GM23338 (cell line): ENCODE measurements at regions not wholly inside any gene's neighbourhood (a gene's known extent, or its start where the extent isn't known, plus 50 kb on each side); places are given as distances from the start of the nearest gene placed in this dataset.
A peak's percentile ranks its signal among the peaks of the same experiment; 100 is the strongest.

ENCODE experiments used
- ATAC-seq: fragments of 200-7000 bp; cut with Tn5 transposase; 3 replicates; pipeline ENCODE4 v1.9.1; 2020
- DNase-seq: peaks from one replicate; pipeline ENCODE4 v3.0.0-alpha.2; 2015; ENCODE audit warnings: low spot score
- H2AFZ ChIP-seq: fragments of 200-600 bp; sonication (generic); 2 replicates; pipeline ENCODE4 v1.8.0; 2016; ENCODE audit warnings: antibody characterized with exemption, mild to moderate bottlenecking, moderate library complexity
- H3F3A ChIP-seq: fragments of 200-600 bp; sonication (generic); replicated peaks from 2 replicates; pipeline ENCODE4 v1.8.0; 2017; ENCODE audit warnings: antibody characterized with exemption, mixed run types, low read depth
- H3K27ac ChIP-seq: fragments of 200-600 bp; sonication (generic); 2 replicates; pipeline ENCODE4 v1.6.1; 2016; ENCODE audit warnings: low read depth
- H3K27me3 ChIP-seq: fragments of 200-600 bp; sonication (generic); 2 replicates; pipeline ENCODE4 v1.8.0; 2016; ENCODE audit warnings: mild to moderate bottlenecking, mixed run types, moderate library complexity; ENCODE audit not compliant: insufficient read depth
- H3K36me3 ChIP-seq: fragments of 200-600 bp; sonication (generic); 2 replicates; pipeline ENCODE4 v1.8.0; 2016; ENCODE audit warnings: mild to moderate bottlenecking; ENCODE audit not compliant: insufficient read depth
- H3K4me1 ChIP-seq: fragments of 200-600 bp; sonication (generic); 2 replicates; pipeline ENCODE4 v1.8.0; 2016; ENCODE audit warnings: mild to moderate bottlenecking, moderate library complexity; ENCODE audit not compliant: insufficient read depth
- H3K4me2 ChIP-seq: fragments of 200-600 bp; sonication (generic); 2 replicates; pipeline ENCODE4 v1.7.1; 2017; ENCODE audit warnings: mixed run types
- H3K4me3 ChIP-seq: fragments of 200-600 bp; sonication (generic); 2 replicates; pipeline ENCODE4 v1.6.1; 2016; ENCODE audit warnings: mixed run types
- H3K79me2 ChIP-seq: fragments of 200-600 bp; sonication (generic); replicated peaks from 2 replicates; pipeline ENCODE4 v1.8.0; 2017; ENCODE audit warnings: mild to moderate bottlenecking; ENCODE audit not compliant: insufficient read depth
- H3K9me2 ChIP-seq: fragments of 200-600 bp; sonication (generic); 2 replicates; pipeline ENCODE4 v1.8.0; 2017; ENCODE audit not compliant: insufficient read depth
- H4K20me1 ChIP-seq: fragments of 200-600 bp; sonication (generic); replicated peaks from 2 replicates; pipeline ENCODE4 v1.8.0; 2017; ENCODE audit warnings: mild to moderate bottlenecking; ENCODE audit not compliant: insufficient read depth
- H3K27ac Mint-ChIP-seq: 2 replicates; pipeline ENCODE4 v1.8.0; 2020; ENCODE audit warnings: inconsistent platforms, mild to moderate bottlenecking, moderate library complexity, mixed read lengths
- H3K27me3 Mint-ChIP-seq: 3 replicates; pipeline ENCODE4 v1.8.0; 2022; ENCODE audit warnings: low read depth, mild to moderate bottlenecking, moderate library complexity, mixed read lengths, inconsistent platforms; ENCODE audit not compliant: insufficient read depth, poor library complexity
- H3K36me3 Mint-ChIP-seq: 3 replicates; pipeline ENCODE4 v1.8.0; 2021; ENCODE audit warnings: low read depth, mild to moderate bottlenecking, inconsistent platforms, moderate library complexity, mixed read lengths
- H3K4me1 Mint-ChIP-seq: 3 replicates; pipeline ENCODE4 v1.8.0; 2020; ENCODE audit warnings: mild to moderate bottlenecking, inconsistent platforms, mixed read lengths
- H3K4me3 Mint-ChIP-seq: 3 replicates; pipeline ENCODE4 v1.8.0; 2021; ENCODE audit warnings: moderate library complexity, mild to moderate bottlenecking, inconsistent platforms, mixed read lengths
- H3K9me3 Mint-ChIP-seq: 3 replicates; pipeline ENCODE4 v1.8.0; 2020; ENCODE audit warnings: moderate library complexity, mild to moderate bottlenecking, inconsistent platforms, mixed read lengths
- CREB1 ChIP-seq: fragments of 250-450 bp; sonication (Bioruptor Pico); IDR thresholded peaks from 2 replicates; pipeline ENCODE4 v1.5.0; 2020; ENCODE audit warnings: low read depth, mild to moderate bottlenecking, moderate library complexity
- ETS1 ChIP-seq: IDR thresholded peaks from 2 replicates; pipeline ENCODE4 v1.6.1; 2016; ENCODE audit warnings: antibody characterized with exemption
- EZH2phosphoT487 ChIP-seq: fragments of 200-600 bp; sonication (generic); IDR thresholded peaks from one replicate; pipeline ENCODE4 v1.8.1; 2018; ENCODE audit warnings: antibody characterized with exemption; ENCODE audit not compliant: unreplicated experiment
- JUNB ChIP-seq: IDR thresholded peaks from one replicate; pipeline ENCODE4 v1.6.1; 2016; ENCODE audit warnings: antibody characterized with exemption; ENCODE audit not compliant: unreplicated experiment
- POLR2AphosphoS5 ChIP-seq: IDR thresholded peaks from 2 replicates; pipeline ENCODE4 v1.6.1; 2016; ENCODE audit warnings: antibody characterized with exemption, low read depth
- REST ChIP-seq: IDR thresholded peaks from one replicate; pipeline ENCODE4 v1.6.1; 2018; ENCODE audit warnings: antibody characterized with exemption; ENCODE audit not compliant: unreplicated experiment
- ZNF331 ChIP-seq: fragments of 250-450 bp; sonication (Bioruptor Pico); IDR thresholded peaks from 2 replicates; pipeline ENCODE4 v1.5.0; 2020; ENCODE audit warnings: low read depth, mild to moderate bottlenecking, moderate library complexity
- ZNF462 ChIP-seq: fragments of 250-450 bp; sonication (Bioruptor Pico); IDR thresholded peaks from 2 replicates; pipeline ENCODE4 v1.5.0; 2020; ENCODE audit warnings: mild to moderate bottlenecking, moderate library complexity
- TF ChIP-seq, protein P1 (sequence below), 2 experiments: fragments of 200-600 bp in 1 of 2; sonication (generic) in 1 of 2; conservative IDR thresholded peaks; 2 replicates each; pipeline versions ENCODE4 v1.5.1 to v1.6.1; 2016 to 2017; ENCODE audit warnings: antibody characterized with exemption in 2 of 2, low read depth in 2 of 2, mild to moderate bottlenecking in 2 of 2, moderate library complexity in 1 of 2

DNA sequence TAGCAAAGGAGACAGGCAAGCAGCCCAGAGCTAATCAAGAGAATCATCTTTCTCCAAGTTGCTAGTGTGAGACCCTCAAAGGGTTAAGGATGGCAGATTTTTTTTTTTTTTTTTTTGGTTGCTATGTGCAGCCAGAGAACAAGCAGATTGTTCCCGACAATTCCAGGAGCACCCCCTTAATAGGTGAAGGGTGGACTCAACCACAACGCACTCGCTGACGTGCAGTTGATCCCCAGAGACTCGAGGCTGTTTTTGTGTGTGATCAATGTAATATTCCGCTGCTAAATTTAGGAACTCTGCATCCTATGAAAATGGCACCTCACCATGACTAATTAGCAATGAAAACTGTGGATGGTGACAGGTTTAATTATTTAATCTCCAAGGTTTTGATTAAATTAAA, 789.0 kb downstream of the KCNA4 start (continued):
- TF ChIP-seq ZNF462 (CRISPR knock-in tag) = no peak
- TF ChIP-seq ETS1 = no peak
- no peak for TF ChIP-seq POLR2AphosphoS5
- TF ChIP-seq EZH2phosphoT487 = no peak
- TF ChIP-seq CREB1 = no peak

DNA sequence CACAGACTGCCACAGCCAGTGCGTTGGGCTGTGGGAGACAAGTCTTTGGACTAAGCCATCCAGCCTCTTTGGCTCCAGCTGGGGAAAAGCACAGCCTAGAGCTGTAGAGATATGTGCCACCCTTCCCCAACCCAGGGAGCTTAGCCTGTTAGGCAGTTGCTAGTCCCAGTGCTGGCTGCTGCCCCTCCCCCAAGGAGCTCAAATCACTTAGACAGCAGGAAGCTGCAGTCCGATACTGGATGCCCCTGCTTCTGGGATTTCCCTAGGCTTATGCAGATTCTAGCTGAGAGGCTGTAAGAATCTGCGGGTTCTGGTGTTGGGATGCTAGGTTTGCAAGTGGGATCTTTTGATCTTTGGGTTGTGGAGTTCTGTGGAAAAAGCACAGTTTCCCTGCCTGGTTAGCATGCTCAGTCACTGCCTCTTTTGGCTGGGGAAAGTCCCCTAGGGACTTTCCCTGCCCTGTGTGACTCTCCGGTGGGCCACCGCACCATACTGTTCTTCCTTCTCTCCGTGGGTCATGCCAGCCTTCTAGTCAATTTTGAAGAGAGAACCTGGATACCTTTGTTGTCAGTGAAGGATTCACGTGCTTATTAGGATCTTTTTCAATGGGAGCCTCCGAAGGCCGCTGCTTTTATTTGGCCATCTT, 792.0 kb downstream of the KCNA4 start:
- H3K4me2 ChIP-seq = no peak overlapping the region
- no peaks in the 10 kb centered on the region for H3K27me3 Mint-ChIP-seq
- H4K20me1 ChIP-seq = no peaks in the 10 kb centered on the region
- no peak overlapping the region for H3K27ac ChIP-seq
- no peaks in the 10 kb centered on the region for H3K4me1 ChIP-seq
- no peaks in the 10 kb centered on the region; the same call in 1 of the 2 replicates for H3K36me3 ChIP-seq
- no peak overlapping the region; the same call in 1 of the 2 replicates for H3K27ac Mint-ChIP-seq
- ATAC-seq (peak; percentile 89), DNase-seq (peak; percentile 43)
- H3K79me2 ChIP-seq = no peaks in the 10 kb centered on the region
- no peaks in the 10 kb centered on the region for H3K27me3 ChIP-seq
- H3K9me2 ChIP-seq = no peaks in the 10 kb centered on the region
- H3K9me3 Mint-ChIP-seq = peaks cover 16% of the 10 kb centered on the region; the same call in 2 of the 3 replicates
- H3K36me3 Mint-ChIP-seq = no peaks in the 10 kb centered on the region
- no peak overlapping the region for H3K4me3 ChIP-seq
- H2AFZ ChIP-seq = peak overlapping the region; percentile 57
- H3K4me3 Mint-ChIP-seq = no peak overlapping the region
- H3K4me1 Mint-ChIP-seq = peaks cover 7% of the 10 kb centered on the region
- H3F3A ChIP-seq = no peaks in the 10 kb centered on the region
- TF ChIP-seq ZNF331 = no peak
- TF ChIP-seq CREB1 = no peak
- no peak for TF ChIP-seq JUNB
- TF ChIP-seq POLR2AphosphoS5 = no peak
- TF ChIP-seq REST = no peak
- no peak for TF ChIP-seq ETS1
- TF ChIP-seq, protein P1, sequence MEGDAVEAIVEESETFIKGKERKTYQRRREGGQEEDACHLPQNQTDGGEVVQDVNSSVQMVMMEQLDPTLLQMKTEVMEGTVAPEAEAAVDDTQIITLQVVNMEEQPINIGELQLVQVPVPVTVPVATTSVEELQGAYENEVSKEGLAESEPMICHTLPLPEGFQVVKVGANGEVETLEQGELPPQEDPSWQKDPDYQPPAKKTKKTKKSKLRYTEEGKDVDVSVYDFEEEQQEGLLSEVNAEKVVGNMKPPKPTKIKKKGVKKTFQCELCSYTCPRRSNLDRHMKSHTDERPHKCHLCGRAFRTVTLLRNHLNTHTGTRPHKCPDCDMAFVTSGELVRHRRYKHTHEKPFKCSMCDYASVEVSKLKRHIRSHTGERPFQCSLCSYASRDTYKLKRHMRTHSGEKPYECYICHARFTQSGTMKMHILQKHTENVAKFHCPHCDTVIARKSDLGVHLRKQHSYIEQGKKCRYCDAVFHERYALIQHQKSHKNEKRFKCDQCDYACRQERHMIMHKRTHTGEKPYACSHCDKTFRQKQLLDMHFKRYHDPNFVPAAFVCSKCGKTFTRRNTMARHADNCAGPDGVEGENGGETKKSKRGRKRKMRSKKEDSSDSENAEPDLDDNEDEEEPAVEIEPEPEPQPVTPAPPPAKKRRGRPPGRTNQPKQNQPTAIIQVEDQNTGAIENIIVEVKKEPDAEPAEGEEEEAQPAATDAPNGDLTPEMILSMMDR (conservative IDR thresholded peaks at IDR 0.05; ENCODE audit: low read depth in 2 of 2) = no peak
